ENCODE measurements at regions not wholly inside any gene's neighbourhood (a gene's known extent, or its start where the extent isn't known, plus 50 kb on each side); places are given as distances from the start of the nearest gene placed in this dataset.
A peak's percentile ranks its signal among the peaks of the same experiment; 100 is the strongest.

- no peak for TF ChIP-seq CTCF (IDR thresholded peaks at IDR 0.05)
- no peak for ATAC-seq (ENCODE audit: low FRiP score)
- DNase-seq (ENCODE audit: low spot score) = no peak
Measured at GRCh38 chr5:169511708-169512107, 71.9 kb upstream of the SPDL1 start.

DNA sequence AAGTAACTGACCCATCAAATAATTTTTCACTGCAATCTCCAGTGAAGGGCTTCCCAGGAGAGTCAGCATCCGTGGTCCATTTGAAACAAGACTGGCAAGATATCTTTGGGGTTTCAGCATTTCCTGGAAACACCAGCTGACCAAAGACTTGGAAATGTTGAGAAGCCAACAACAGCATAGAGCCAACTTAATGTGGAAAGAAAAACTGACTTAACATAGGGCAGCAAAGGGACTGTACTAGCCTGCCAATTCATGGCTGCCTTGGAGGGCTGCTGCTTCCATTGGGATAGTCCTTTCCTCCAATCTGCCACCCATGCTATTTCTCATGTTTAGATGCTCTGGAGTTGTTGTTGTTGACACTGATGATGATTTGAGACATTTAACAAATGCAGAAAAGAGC is 76.5 kb upstream of the SPDL1 start:
- no peak for DNase-seq (ENCODE audit: low spot score)
- no peak for ATAC-seq (ENCODE audit: low FRiP score)
- no peak for TF ChIP-seq CTCF (IDR thresholded peaks at IDR 0.05)

DNA sequence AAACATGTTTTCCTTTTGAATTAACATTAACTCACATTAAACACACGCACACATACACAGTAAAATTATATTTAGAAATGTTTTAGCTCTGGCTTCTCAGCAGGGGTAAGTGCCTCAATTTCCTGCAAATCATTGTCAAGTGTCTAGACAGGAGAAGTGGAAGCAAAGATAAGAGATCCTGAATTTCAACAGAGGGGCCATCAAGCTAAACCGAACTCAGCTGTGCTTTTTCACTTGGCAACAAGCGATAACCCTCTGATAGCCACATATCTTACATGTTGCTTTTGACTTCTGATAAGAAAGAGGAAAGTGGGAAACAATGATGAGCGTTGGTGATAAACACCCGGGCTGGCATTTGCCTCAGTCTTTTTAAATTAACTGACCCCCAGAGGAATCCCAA is 79.7 kb upstream of the SPDL1 start:
- no peak for ATAC-seq (ENCODE audit: low FRiP score)
- TF ChIP-seq CTCF (IDR thresholded peaks at IDR 0.05) = no peak

DNA sequence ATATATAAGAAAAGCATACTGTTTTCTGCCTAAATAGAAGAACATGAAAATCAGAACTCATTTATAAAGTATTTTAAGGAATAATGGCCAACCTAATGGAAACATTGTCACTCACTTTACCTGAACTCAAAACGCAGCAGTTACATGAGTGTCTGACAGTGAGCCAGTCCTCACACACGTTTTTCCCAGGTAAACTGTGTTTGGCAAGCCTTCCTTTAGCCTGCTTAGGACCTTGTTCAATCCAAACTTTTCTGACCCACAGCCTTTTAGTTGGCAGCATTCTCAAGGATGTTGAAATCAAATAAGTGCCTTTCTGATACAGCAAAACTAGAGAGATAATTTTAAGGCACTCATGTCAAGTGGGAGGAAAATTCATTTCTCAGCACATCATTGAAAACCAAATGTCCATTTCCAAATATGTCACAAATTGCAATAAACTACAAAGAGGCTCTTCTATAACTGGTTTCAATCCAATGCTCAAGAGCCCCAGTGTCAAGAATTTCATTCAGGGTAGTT is 83.5 kb upstream of the SPDL1 start:
- TF ChIP-seq CTCF (IDR thresholded peaks at IDR 0.05) = no peak
- ATAC-seq (ENCODE audit: low FRiP score) (no peak), DNase-seq (ENCODE audit: low spot score) (no peak)

More for the DNA sequence above, 79.7 kb upstream of the SPDL1 start:
- no peak for DNase-seq (ENCODE audit: low spot score)

GRCh38 chr5:169496878-169497277 is 86.7 kb upstream of the SPDL1 start:
- no peak for DNase-seq (ENCODE audit: low spot score)
- no peak for TF ChIP-seq CTCF (IDR thresholded peaks at IDR 0.05)
- ATAC-seq (ENCODE audit: low FRiP score) = no peak

DNA sequence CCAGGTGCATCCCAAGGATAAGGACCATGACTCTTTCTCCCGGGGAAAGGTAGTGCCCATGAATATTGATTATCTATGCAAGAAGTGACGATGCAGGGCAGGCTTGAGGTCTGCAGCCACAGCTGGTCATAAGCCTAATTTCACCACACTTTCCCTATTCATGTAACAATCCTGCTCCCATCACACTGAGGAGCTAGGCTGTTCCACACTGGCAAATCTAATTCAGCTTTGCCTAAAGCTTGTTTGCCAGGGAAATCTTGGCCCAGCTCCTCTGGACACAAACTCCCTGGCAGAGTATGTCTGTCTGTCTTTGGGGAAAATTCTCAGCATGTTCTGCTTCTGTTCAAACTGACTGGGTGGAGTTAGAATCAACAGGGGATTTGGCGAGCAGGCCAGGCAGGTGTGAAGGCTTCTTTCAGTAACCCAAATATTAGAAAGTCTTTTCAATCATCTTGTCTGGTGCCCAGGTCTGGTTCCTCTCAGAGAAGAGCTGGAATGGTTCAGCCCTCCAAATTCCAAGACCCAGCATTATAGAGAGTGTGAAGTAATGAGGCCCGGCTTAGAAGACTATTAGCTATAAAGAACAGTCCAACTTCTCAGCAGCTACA is 88.5 kb upstream of the SPDL1 start:
- no peak for TF ChIP-seq CTCF (IDR thresholded peaks at IDR 0.05)
- ATAC-seq (ENCODE audit: low FRiP score) = peak; percentile 75
- DNase-seq (ENCODE audit: low spot score) = no peak

GRCh38 chr5:169494383-169494935 is 89.1 kb upstream of the SPDL1 start:
- DNase-seq (ENCODE audit: low spot score) (no peak), ATAC-seq (ENCODE audit: low FRiP score) (peak; percentile 83)
- no peak for TF ChIP-seq CTCF (IDR thresholded peaks at IDR 0.05)

Measured in omental fat pad (tissue), 3 donors.